ENCODE measurements at regions not wholly inside any gene's neighbourhood (a gene's known extent, or its start where the extent isn't known, plus 50 kb on each side); places are given as distances from the start of the nearest gene placed in this dataset.

GRCh38 chrX:94162971-94163370 is 489.0 kb downstream of the FAM133A start:
- Histone ChIP-seq H3K4me2 (ENCODE audit: insufficient read depth in 1 of 2, low read depth in 2 of 2, low read length in 2 of 2) (no peak overlapping the region), H2BK15ac (ENCODE audit: low read length) (no peak overlapping the region), H4K8ac (ENCODE audit: extremely low read depth, insufficient read depth, low read length) (no peak overlapping the region), H3K4me3 (ENCODE audit: extremely low read depth in 1 of 4, insufficient read depth in 2 of 4, low read depth in 3 of 4, low read length in 4 of 4) (no peak overlapping the region), H3K27ac (ENCODE audit: low read depth, low read length) (no peak overlapping the region), H2BK12ac (ENCODE audit: low read depth, low read length) (no peak overlapping the region), H3K56ac (replicated peaks; ENCODE audit: insufficient read length, low read depth, low read length) (no peak overlapping the region), H2BK120ac (replicated peaks; ENCODE audit: low read depth, low read length) (no peak overlapping the region), H3K14ac (ENCODE audit: insufficient read length) (no peak overlapping the region), H3K4me1 (replicated peaks in 1 of 4; ENCODE audit: control insufficient read depth in 3 of 4, insufficient read depth in 4 of 4, low read length in 3 of 4) (no peaks in the 10 kb centered on the region), H3K79me2 (ENCODE audit: control insufficient read depth in 1 of 2, insufficient read depth in 2 of 2, low read length in 2 of 2) (no peaks in the 10 kb centered on the region), H4K20me1 (replicated peaks in 1 of 2; ENCODE audit: control insufficient read depth in 1 of 2, insufficient read depth in 2 of 2, low read length in 2 of 2) (no peaks in the 10 kb centered on the region), H3K79me1 (ENCODE audit: low read depth, low read length) (no peaks in the 10 kb centered on the region), H3K4ac (replicated peaks; ENCODE audit: insufficient read length, low read depth, low read length) (no peak overlapping the region), H3K27me3 (replicated peaks in 1 of 4; ENCODE audit: control insufficient read depth in 3 of 4, extremely low read depth in 1 of 4, insufficient read depth in 3 of 4, low read length in 3 of 4) (no peaks in the 10 kb centered on the region), H4K91ac (replicated peaks; ENCODE audit: insufficient read length, low read length) (no peak overlapping the region), H3K18ac (ENCODE audit: extremely low read depth, low read length) (no peak overlapping the region), H2AK5ac (ENCODE audit: low read depth, low read length) (no peak overlapping the region), H2AFZ (ENCODE audit: low read length) (no peak overlapping the region), H2BK20ac (ENCODE audit: low read length) (no peak overlapping the region), H4K5ac (ENCODE audit: insufficient read length, low read depth, low read length) (no peak overlapping the region), H3K9ac (replicated peaks in 1 of 4; ENCODE audit: extremely low read depth in 1 of 4, low read depth in 3 of 4, low read length in 3 of 4) (no peak overlapping the region), H3K23me2 (ENCODE audit: low read depth, low read length) (no peaks in the 10 kb centered on the region), H3K9me3 (ENCODE audit: insufficient read depth in 2 of 2, low read depth in 1 of 2, low read length in 1 of 2) (no peaks in the 10 kb centered on the region), H2BK5ac (ENCODE audit: low read depth, low read length) (no peak overlapping the region), H3K36me3 (ENCODE audit: control insufficient read depth in 2 of 4, insufficient read depth in 4 of 4, low read length in 3 of 4) (no peaks in the 10 kb centered on the region), H3K23ac (ENCODE audit: insufficient read length) (no peak overlapping the region)
- no peak for DNase-seq (ENCODE audit: low read depth in 1 of 2, low spot score in 2 of 2)
- ChIA-PET CTCF (ENCODE audit: partially characterized antibody) (no interaction called here), POLR2A (ENCODE audit: partially characterized antibody) (no interaction called here)
- FAIRE-seq, result no peak
- WGBS, 2 experiments (ENCODE audit: extremely low coverage in 1 of 2, insufficient coverage in 1 of 2, insufficient read length in 1 of 2, insufficient replicate concordance in 2 of 2, low coverage in 1 of 2, low lambda C conversion rate in 2 of 2, missing lambda C conversion rate in 1 of 2), result 92% methylated on average over 2 of the region's 2 CpGs; no CpG with 5 or more reads in 1 of the 2 experiments
- TF ChIP-seq SIN3A (conservative IDR thresholded peaks at IDR 0.05 in 1 of 2, IDR thresholded peaks at IDR 0.05 in 1 of 2; ENCODE audit: low read depth in 1 of 2, low read length in 2 of 2) (no peak), EGR1 (IDR thresholded peaks at IDR 0.05; ENCODE audit: borderline replicate concordance, low read depth, low read length) (no peak), CHD1 (IDR thresholded peaks at IDR 0.05; ENCODE audit: low read depth, low read length) (no peak), SRF (IDR thresholded peaks at IDR 0.05; ENCODE audit: low read depth, low read length) (no peak), CBX5 (IDR thresholded peaks at IDR 0.05; ENCODE audit: low read depth, low read length) (no peak), NANOG (IDR thresholded peaks at IDR 0.05; ENCODE audit: insufficient read depth, low read depth, low read length, poor library complexity, severe bottlenecking) (no peak), GABPA (IDR thresholded peaks at IDR 0.05; ENCODE audit: borderline replicate concordance, insufficient read depth, low read length) (no peak), CREB1 (IDR thresholded peaks at IDR 0.05) (no peak), E2F6 (IDR thresholded peaks at IDR 0.05) (no peak), BCL11A (IDR thresholded peaks at IDR 0.05; ENCODE audit: low read depth in 2 of 2, low read length in 2 of 2) (no peak), SIX5 (IDR thresholded peaks at IDR 0.05; ENCODE audit: low read depth, low read length) (no peak), CTCF (IDR thresholded peaks at IDR 0.05; ENCODE audit: control extremely low read depth in 1 of 3, insufficient read depth in 1 of 3, low read depth in 1 of 3, low read length in 3 of 3) (no peak)

Data from H1 (cell line).